ENCODE measurements at regions not wholly inside any gene's neighbourhood (a gene's known extent, or its start where the extent isn't known, plus 50 kb on each side); places are given as distances from the start of the nearest gene placed in this dataset.

DNA sequence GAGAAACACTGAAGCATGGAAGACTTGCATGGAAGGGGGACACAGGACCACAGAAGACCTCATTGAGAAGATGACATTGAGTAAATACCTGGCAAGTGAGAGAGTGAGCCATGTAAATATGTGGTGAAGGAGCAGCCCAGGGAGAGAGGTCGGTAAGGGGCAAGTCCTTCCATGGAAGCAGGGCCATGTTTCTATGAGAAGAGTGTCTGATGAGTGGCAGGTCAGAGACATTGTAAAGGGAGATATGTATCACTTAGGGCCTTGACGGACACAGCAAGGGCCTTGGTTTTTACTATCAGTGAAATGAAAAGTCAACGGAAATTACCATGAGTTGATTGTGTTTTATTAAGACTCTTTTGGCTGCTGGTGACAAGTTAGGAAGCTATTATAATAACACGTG lies 336.4 kb downstream of the PLK2 start:
- TF ChIP-seq, protein P1, sequence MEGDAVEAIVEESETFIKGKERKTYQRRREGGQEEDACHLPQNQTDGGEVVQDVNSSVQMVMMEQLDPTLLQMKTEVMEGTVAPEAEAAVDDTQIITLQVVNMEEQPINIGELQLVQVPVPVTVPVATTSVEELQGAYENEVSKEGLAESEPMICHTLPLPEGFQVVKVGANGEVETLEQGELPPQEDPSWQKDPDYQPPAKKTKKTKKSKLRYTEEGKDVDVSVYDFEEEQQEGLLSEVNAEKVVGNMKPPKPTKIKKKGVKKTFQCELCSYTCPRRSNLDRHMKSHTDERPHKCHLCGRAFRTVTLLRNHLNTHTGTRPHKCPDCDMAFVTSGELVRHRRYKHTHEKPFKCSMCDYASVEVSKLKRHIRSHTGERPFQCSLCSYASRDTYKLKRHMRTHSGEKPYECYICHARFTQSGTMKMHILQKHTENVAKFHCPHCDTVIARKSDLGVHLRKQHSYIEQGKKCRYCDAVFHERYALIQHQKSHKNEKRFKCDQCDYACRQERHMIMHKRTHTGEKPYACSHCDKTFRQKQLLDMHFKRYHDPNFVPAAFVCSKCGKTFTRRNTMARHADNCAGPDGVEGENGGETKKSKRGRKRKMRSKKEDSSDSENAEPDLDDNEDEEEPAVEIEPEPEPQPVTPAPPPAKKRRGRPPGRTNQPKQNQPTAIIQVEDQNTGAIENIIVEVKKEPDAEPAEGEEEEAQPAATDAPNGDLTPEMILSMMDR (IDR thresholded peaks at IDR 0.05; ENCODE audit: insufficient read depth, low read depth, low read length) = no peak
- CTCF ChIA-PET = interaction anchor here (1.5 to 2.2 kb wide), 2 partner anchors 10 to 82 kb away, joined by 3 to 5 read pairs; no protein-coding TSS in a partner anchor
- H3K27me3 ChIP-seq (ENCODE audit: control insufficient read depth, insufficient read depth, low read length) = no peaks in the 10 kb centered on the region
- no peak overlapping the region for H3K4me3 ChIP-seq (ENCODE audit: low read depth, low read length)
- DNase-seq (ENCODE audit: low read depth) = no peak
- H3K36me3 ChIP-seq (ENCODE audit: control insufficient read depth, insufficient read depth, low read length) = no peaks in the 10 kb centered on the region
- POLR2A ChIA-PET = no interaction called here

DNA sequence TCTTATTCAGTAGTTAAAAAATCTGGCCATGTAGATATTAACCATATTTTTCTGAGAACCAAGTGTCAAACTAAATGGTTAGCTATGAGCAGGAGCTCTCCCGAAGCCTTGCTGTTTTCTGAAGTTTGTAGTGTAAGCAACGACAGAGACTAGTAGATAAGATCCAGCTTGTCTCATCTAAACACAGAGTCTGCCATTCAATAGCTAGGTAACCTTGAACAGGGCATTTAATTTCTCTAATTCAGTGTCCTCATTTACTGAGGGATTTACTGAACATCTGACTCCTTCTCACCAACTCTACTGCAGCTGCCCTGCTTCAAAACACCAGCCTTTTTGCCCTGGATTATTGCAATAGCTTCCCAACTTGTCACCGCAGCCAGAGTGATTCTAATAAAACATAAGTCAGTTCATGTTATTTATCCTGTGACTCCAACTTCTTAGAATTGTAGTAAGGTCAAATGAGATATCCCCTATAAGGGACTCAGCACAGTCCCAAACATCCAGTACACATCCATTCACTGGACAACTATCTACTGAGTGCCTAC lies 337.0 kb downstream of the PLK2 start:
- TF ChIP-seq, protein P1 (IDR thresholded peaks at IDR 0.05; ENCODE audit: insufficient read depth, low read depth, low read length) = no peak
- POLR2A ChIA-PET = no interaction called here
- CTCF ChIA-PET = interaction anchor here (0.8 to 2.2 kb wide), 5 partner anchors 8 to 81 kb away, joined by 3 to 5 read pairs (median 3); no protein-coding TSS in a partner anchor

DNA sequence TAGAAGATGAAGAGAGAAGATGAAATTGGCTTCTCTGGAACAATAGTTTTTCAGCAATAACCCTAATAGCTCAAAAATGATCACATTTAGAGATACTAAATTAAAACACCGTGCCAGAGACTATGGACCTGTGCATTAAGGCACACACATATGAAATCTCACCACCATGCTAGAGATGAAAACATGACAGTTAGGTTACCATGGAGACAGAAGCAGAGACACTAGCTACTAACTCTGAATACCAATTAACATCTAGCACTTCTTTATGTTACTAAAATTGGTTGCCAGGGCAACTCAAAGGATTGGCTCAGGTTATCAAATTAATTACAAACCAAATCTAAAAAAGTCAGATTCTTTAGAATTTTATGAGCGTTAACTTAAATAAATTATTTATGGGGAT lies 337.7 kb downstream of the PLK2 start:
- no peak overlapping the region for H3K4me3 ChIP-seq (ENCODE audit: low read depth, low read length)
- DNase-seq (ENCODE audit: low read depth) = no peak
- H3K36me3 ChIP-seq (ENCODE audit: control insufficient read depth, insufficient read depth, low read length) = no peaks in the 10 kb centered on the region
- ChIA-PET CTCF (interaction anchor here (1.0 to 2.2 kb wide), 3 partner anchors 10 to 80 kb away, joined by 3 to 5 read pairs (median 3); no protein-coding TSS in a partner anchor), POLR2A (no interaction called here)
- no peaks in the 10 kb centered on the region for H3K27me3 ChIP-seq (ENCODE audit: control insufficient read depth, insufficient read depth, low read length)
- TF ChIP-seq, protein P1 (IDR thresholded peaks at IDR 0.05; ENCODE audit: insufficient read depth, low read depth, low read length) = no peak

More for the DNA sequence above, 337.0 kb downstream of the PLK2 start:
- Histone ChIP-seq H3K36me3 (ENCODE audit: control insufficient read depth, insufficient read depth, low read length) (no peaks in the 10 kb centered on the region), H3K4me3 (ENCODE audit: low read depth, low read length) (no peak overlapping the region), H3K27me3 (ENCODE audit: control insufficient read depth, insufficient read depth, low read length) (no peaks in the 10 kb centered on the region)
- no peak for DNase-seq (ENCODE audit: low read depth)

DNA sequence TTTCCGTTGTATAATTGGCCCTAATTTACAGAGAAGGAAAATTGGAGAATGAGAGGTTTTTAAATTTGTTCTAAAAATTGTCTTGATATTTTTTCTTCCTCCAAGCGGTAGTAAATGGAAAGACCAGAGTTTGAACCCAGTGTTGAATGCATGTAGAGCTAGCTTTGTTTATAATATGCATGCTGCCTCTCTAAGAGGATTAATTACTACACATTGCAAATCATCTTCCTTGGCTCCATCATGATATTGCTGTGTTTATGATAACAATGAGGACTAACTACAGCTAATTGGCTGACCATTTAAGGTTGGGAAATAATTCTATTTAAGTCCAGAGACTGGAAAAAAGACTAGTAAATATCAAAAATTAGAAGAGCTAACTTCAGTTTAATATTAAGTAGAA lies 338.5 kb downstream of the PLK2 start:
- H3K36me3 ChIP-seq (ENCODE audit: control insufficient read depth, insufficient read depth, low read length) = no peaks in the 10 kb centered on the region
- POLR2A ChIA-PET = no interaction called here
- H3K4me3 ChIP-seq (ENCODE audit: low read depth, low read length) = no peak overlapping the region
- no peaks in the 10 kb centered on the region for H3K27me3 ChIP-seq (ENCODE audit: control insufficient read depth, insufficient read depth, low read length)
- TF ChIP-seq, protein P1 (IDR thresholded peaks at IDR 0.05; ENCODE audit: insufficient read depth, low read depth, low read length) = no peak
- DNase-seq (ENCODE audit: low read depth) = no peak
- CTCF ChIA-PET = interaction anchor here (2.2 kb wide), 1 partner anchor 79 kb away, joined by 5 read pairs; no protein-coding TSS in a partner anchor

DNA sequence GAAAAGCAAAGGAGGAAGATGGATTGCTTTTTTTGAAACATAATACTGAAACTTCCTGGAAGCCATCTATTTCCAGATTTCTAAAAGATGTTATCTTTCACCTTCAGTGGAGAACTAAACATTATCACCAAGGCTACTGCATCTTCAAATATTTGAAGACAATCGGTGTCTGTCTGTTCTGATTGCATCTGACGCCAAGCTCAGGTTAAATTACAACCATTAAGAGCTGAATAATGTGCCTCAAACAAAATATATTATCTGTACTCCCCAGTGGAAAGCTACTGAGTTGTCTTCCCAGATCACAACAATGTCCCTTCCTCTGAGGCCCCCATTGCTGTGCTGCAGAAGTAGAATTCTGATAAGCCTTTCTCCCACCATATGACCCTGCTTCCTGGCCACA lies 342.3 kb downstream of the PLK2 start:
- H3K27me3 ChIP-seq (ENCODE audit: control insufficient read depth, insufficient read depth, low read length) = no peaks in the 10 kb centered on the region
- no peak overlapping the region for H3K4me3 ChIP-seq (ENCODE audit: low read depth, low read length)
- DNase-seq (ENCODE audit: low read depth) = no peak
- CTCF ChIA-PET = interaction anchor here (2.1 kb wide), 1 partner anchor 8 kb away, joined by 6 read pairs; no protein-coding TSS in a partner anchor
- no peaks in the 10 kb centered on the region for H3K36me3 ChIP-seq (ENCODE audit: control insufficient read depth, insufficient read depth, low read length)
- POLR2A ChIA-PET = no interaction called here
- TF ChIP-seq, protein P1 (IDR thresholded peaks at IDR 0.05; ENCODE audit: insufficient read depth, low read depth, low read length) = no peak

All from BJ (cell line).